Vagina (tissue), 2 donors: ENCODE measurements at regions not wholly inside any gene's neighbourhood (a gene's known extent, or its start where the extent isn't known, plus 50 kb on each side); places are given as distances from the start of the nearest gene placed in this dataset.

Experiments used
- POLR2A ChIP-seq, 2 donors: fragments of 450-650 bp; IDR thresholded peaks; one replicate each; pipeline ENCODE4 v1.6.1; 2017; ENCODE audit warnings: antibody characterized with exemption in 2 of 2, mild to moderate bottlenecking in 2 of 2, moderate library complexity in 2 of 2
- POLR2AphosphoS5 ChIP-seq, 2 donors: sonication (generic); formaldehyde crosslinking; IDR thresholded peaks; one replicate each; pipeline ENCODE4 v1.9.0; 2017; ENCODE audit warnings: antibody characterized with exemption in 2 of 2, mild to moderate bottlenecking in 2 of 2, low read depth in 1 of 2; ENCODE audit not compliant: insufficient read depth in 1 of 2
- TF ChIP-seq, protein P1 (sequence below), 3 experiments: fragments of 450-650 bp in 2 of 3; fragments of 200-600 bp in 1 of 3; sonication (generic) in 1 of 3; IDR thresholded peaks; one replicate each; pipeline ENCODE4 v1.5.1; 2017 to 2019; ENCODE audit warnings: antibody characterized with exemption in 3 of 3, mild to moderate bottlenecking in 2 of 3, moderate library complexity in 2 of 3

GRCh38 chr2:126981476-126981875, 82.8 kb downstream of the TEX51 start:
- TF ChIP-seq POLR2A (IDR thresholded peaks at IDR 0.05) = no peak
- no peak for TF ChIP-seq POLR2AphosphoS5 (IDR thresholded peaks at IDR 0.05; ENCODE audit: insufficient read depth in 1 of 2, low read depth in 1 of 2)
- TF ChIP-seq, protein P1, sequence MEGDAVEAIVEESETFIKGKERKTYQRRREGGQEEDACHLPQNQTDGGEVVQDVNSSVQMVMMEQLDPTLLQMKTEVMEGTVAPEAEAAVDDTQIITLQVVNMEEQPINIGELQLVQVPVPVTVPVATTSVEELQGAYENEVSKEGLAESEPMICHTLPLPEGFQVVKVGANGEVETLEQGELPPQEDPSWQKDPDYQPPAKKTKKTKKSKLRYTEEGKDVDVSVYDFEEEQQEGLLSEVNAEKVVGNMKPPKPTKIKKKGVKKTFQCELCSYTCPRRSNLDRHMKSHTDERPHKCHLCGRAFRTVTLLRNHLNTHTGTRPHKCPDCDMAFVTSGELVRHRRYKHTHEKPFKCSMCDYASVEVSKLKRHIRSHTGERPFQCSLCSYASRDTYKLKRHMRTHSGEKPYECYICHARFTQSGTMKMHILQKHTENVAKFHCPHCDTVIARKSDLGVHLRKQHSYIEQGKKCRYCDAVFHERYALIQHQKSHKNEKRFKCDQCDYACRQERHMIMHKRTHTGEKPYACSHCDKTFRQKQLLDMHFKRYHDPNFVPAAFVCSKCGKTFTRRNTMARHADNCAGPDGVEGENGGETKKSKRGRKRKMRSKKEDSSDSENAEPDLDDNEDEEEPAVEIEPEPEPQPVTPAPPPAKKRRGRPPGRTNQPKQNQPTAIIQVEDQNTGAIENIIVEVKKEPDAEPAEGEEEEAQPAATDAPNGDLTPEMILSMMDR (IDR thresholded peaks at IDR 0.05) = no peak
